HK-2 (cell line): ENCODE measurements at regions not wholly inside any gene's neighbourhood (a gene's known extent, or its start where the extent isn't known, plus 50 kb on each side); places are given as distances from the start of the nearest gene placed in this dataset.

Source experiments
- DNase-seq: peaks from one replicate; pipeline ENCODE4 v3.0.0-alpha.2; 2018; ENCODE audit not compliant: unreplicated experiment

GRCh38 chr6:159480471-159480870 is 212.6 kb downstream of the SOD2 start:
- no peak for DNase-seq

- no peak for DNase-seq
Observed at GRCh38 chr6:159479146-159479545, 213.9 kb downstream of the SOD2 start.

- DNase-seq = no peak
Observed at GRCh38 chr6:159473475-159474263, 219.4 kb downstream of the SOD2 start.

DNA sequence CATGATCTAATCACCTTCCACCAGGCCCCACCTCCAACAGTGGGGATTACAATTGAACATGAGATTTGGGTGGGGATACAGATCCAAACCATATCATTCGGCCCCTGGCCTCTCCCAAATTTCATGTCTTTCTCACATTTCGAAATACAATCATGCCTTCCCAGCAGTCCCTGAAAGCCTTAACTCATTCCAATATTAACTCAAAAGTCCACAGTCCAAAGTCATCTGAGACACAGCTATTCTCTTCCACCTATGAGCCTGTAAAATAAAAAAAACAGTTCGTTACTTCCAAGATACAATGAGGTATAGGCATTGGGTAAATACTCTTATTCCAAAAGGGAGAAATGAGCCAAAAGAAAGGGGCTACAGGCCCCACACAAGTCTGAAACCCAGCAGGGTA is 222.6 kb downstream of the SOD2 start:
- DNase-seq = no peak

GRCh38 chr6:159469443-159469842 is 223.6 kb downstream of the SOD2 start:
- DNase-seq = no peak

- DNase-seq = no peak
Observed at GRCh38 chr6:159468994-159469393, 224.0 kb downstream of the SOD2 start.

- DNase-seq = no peak
Observed at GRCh38 chr6:159467473-159468041, 225.5 kb downstream of the SOD2 start.

DNA sequence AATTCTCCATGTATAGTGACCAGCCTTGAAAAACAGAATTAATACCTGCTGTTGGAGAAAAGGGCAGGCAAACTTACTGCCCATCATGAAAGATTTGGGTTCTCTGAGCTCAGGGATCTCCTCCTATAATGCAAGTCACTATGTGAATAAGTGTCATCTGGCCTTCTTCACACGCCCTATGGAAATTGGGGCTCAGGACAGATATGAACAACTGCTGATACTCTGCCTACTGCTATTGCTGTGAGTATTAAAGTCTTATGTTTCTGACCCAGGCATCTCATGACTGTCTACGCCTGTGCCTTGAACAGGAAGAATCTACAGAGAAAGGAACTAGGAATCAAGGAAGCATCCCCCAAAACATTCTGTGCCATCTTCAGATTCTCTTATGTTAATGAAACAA is 226.1 kb downstream of the SOD2 start:
- DNase-seq = no peak

- DNase-seq = no peak
Observed at GRCh38 chr6:159464816-159465215, 228.2 kb downstream of the SOD2 start.

- DNase-seq = no peak
Observed at GRCh38 chr6:159463119-159463829, 229.8 kb downstream of the SOD2 start.

GRCh38 chr6:159462431-159462830 is 230.6 kb downstream of the SOD2 start:
- no peak for DNase-seq

- no peak for DNase-seq
Observed at GRCh38 chr6:159461998-159462397, 231.0 kb downstream of the SOD2 start.

DNA sequence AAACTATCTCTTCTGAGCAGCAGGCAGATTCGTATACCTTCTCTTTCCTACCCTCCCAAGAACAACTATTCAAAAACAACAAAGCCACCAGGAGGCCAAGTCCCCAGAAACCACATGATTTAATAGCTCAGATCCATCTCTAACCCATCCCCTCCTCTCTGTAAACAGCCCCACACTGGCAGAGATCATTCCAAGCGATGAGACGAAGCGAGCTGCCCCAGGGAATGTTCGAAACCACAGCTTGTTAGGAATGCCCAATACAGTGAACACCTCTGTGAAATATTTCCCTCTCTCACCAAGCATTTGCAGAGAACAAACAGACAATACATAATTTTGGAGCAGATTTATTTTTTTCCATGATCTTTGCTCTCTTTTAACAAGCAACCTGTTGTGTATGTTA is 231.8 kb downstream of the SOD2 start:
- no peak for DNase-seq

DNA sequence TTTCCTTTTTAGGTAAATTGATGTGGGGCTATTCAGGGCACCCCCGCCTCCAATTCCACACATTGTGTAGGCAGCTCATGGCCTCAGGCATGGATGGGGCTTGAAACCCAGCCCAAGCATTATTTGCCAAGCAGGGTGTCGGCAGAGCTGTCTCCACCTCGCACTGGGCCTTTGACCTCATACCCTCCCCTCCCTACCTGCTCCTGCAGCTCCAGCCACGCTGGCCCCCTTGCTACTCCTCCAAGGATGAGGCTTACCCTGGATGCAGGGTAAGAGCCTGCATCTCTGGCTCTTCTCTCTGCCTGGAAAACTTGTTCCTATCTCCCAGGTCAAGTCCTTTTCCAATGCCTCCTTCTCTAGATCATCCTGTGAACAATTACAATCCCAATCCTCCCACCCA is 232.6 kb downstream of the SOD2 start:
- DNase-seq = no peak

DNA sequence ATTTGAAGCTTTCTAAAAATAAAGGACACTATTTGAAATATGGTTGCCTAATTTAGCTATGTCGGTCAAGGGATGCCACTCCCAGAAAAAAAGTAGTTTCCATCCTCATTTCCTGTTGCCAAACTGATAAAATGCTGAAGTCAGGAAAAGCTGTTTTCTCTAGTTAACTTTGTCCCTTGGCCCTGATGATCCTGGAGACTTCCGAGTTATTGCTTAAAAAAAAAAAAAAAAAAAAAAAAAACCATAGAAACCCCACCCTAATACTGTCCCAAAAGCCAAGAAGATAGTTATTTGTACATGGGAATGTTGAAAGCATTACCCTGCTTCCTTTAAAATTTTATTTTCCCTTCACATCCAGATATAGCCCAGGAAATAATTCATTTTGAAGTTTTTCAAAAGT is 236.7 kb downstream of the SOD2 start:
- no peak for DNase-seq

- DNase-seq = no peak
Observed at GRCh38 chr6:159455700-159456274, 237.3 kb downstream of the SOD2 start.

DNA sequence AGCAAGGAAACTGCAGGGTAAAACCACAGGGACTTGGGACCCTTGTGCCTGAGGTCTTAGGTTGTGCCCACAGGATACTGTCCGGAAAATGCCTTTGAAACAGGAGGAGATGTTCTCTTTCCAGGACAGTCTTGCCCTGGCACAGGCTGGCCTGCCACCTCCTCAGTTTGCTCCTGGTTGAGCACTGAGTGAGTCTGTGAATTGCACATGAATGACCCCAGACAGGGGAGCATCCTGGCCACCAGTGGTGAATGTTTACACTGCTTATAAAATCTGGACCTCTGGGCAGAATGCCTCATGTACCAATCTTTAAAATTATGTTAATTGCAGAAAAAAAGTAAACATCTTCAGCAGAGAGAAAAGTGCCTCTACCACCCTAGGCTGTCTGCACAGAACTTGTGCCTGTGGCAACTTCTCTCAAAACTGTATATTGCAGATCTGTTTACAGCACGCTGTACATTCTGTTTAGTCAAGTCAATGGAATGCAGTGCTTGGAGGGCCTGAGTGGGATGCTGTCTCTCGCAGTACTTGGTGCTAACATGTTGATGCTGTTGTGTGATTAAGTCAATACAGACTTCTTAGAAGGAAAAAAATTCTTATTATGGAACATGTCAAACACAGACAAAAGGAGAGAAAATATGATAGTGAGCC is 242.1 kb downstream of the SOD2 start:
- no peak for DNase-seq

DNA sequence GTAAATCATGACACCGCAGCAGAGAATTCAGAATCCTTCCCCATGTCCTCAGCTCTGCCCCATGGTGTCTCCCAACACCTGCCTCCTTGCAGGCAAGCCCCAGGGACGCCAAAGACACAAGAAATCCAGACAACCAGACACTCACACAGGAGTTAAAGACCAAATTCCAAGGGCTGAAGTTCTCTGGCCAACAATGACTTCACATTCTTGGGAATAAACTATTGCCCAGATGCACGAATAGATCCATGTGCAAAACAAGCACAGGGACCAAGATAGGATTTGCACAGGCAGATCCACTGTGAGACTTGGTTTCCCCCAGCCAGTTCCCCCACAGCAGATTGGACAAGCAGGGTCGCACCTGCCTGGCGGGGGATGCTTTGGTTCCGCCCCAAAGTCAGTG is 246.7 kb downstream of the SOD2 start:
- no peak for DNase-seq

DNA sequence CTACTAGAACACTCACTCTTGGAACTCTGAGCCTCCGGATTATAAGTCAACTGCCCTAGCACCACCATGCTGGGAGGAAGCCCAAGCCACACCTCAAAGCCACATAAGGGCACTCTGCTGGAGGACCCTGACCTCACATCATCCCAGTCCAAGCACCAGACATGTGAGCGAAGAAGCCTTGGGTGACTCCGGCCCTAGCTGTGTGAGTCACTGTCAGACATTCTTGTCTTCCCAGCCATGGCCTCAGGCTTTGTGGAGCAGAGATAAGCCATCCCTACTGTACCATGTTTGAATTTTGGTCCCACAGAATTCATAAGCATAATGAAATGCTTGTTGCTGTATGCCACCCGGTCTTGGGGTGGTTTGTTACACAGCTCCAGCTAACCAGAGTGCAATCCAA is 247.7 kb downstream of the SOD2 start:
- DNase-seq = no peak

DNA sequence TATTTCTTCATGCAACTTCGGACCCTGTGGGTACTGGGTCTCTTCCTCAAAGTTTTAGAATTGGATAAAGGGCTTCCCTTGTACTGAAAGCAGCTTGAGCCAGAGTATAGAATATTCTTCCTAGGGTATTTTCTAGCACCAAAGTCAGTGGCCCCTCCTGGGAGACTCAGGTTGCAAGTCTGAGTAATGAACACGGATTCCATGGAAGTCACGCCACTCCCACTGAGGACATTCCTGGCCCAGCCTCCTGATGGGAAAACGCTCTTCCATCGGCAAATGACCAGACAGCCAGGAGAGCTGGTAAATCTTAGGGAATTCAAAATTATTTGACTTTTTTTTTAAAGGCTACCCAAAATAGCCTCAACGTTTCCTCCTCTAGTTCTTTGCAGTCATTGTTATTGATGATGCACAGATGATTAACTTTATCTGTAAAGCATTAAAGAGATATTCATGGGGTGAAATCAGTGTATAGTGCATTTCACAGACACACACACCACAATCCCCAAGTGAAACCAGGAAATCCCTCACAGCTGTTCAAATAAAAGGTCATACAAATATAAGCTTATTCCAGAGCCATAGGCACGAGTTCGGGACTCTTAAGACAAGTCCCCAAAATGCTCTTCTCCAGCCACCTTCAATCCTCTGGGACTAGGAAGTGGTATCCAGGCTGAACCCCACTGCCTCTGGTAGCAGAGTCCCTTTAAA is 248.8 kb downstream of the SOD2 start:
- DNase-seq = no peak

GRCh38 chr6:159443417-159443920 is 249.6 kb downstream of the SOD2 start:
- no peak for DNase-seq

- DNase-seq = no peak
Observed at GRCh38 chr6:159441704-159441981, 251.4 kb downstream of the SOD2 start.
